Epithelial cell of esophagus (primary cell): ENCODE measurements at regions not wholly inside any gene's neighbourhood (a gene's known extent, or its start where the extent isn't known, plus 50 kb on each side); places are given as distances from the start of the nearest gene placed in this dataset.

Source experiments
- DNase-seq: peaks from one replicate; pipeline ENCODE4 v3.0.0; 2010; ENCODE audit warnings: low read depth
- H3K4me3 ChIP-seq: 2 replicates; pipeline ENCODE4 v1.5.1; 2011; ENCODE audit warnings: mild to moderate bottlenecking, low read length, control low read depth
- TF ChIP-seq, protein P1 (sequence below): IDR thresholded peaks from 2 replicates; pipeline ENCODE4 v1.5.1; 2011; ENCODE audit warnings: low read depth, mild to moderate bottlenecking, low read length, control low read depth, inconsistent platforms; ENCODE audit not compliant: insufficient read depth; ENCODE audit errors: missing control alignments

DNA sequence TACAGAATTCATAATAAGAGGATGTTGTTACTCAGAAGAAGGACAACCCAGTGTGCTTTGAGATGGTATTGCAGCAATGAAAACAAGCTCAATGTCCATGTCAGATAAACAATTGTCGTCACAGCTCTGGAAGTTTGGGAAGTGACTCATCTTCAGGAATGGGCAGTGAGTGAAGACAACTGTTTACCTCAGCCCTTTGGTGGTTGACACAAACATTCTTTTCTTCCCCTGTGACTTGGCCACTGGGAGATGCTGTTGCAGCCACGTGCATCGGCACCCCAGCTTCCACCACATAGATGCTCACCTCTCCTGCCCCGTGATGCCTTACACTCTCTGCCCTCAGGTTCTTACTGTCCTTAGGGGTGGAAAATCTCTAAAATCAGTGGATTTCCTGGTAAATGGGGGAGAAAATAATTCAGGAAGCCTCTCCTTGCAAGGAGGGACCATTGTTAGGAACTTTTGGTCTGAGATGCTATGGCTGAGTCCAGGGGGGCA, 114.1 kb upstream of the GALNT15 start:
- TF ChIP-seq, protein P1, sequence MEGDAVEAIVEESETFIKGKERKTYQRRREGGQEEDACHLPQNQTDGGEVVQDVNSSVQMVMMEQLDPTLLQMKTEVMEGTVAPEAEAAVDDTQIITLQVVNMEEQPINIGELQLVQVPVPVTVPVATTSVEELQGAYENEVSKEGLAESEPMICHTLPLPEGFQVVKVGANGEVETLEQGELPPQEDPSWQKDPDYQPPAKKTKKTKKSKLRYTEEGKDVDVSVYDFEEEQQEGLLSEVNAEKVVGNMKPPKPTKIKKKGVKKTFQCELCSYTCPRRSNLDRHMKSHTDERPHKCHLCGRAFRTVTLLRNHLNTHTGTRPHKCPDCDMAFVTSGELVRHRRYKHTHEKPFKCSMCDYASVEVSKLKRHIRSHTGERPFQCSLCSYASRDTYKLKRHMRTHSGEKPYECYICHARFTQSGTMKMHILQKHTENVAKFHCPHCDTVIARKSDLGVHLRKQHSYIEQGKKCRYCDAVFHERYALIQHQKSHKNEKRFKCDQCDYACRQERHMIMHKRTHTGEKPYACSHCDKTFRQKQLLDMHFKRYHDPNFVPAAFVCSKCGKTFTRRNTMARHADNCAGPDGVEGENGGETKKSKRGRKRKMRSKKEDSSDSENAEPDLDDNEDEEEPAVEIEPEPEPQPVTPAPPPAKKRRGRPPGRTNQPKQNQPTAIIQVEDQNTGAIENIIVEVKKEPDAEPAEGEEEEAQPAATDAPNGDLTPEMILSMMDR, result peak; percentile 33
- no peak overlapping the region for H3K4me3 ChIP-seq
- DNase-seq, result peak; percentile 96

- no peak overlapping the region for H3K4me3 ChIP-seq
- DNase-seq, result peak; percentile 58
- TF ChIP-seq, protein P1, result no peak
Observed at GRCh38 chr3:16060945-16061344, 113.5 kb upstream of the GALNT15 start.

DNA sequence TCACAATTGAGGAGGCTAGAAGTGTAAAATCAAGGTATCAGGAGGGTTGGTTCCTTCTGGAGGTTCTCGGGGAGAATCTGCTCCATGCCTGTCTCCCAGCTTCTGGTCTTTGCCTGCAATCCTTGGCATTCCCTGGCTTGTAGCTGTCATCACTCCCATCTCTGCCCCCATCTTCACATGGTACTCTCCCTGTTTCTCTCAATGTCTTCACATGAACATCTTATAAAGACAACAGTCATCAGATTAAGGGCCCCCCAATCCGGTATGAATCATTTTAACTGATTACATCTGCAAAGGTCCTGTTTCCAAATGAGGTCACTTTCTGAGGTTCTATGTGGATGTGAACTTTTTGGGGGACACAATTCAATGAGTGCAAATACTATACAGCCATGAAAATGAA, 113.0 kb upstream of the GALNT15 start:
- DNase-seq, result no peak
- H3K4me3 ChIP-seq, result no peak overlapping the region
- TF ChIP-seq, protein P1, result no peak

- H3K4me3 ChIP-seq, result no peak overlapping the region
- TF ChIP-seq, protein P1, result no peak
- DNase-seq, result no peak
Observed at GRCh38 chr3:16063603-16064002, 110.9 kb upstream of the GALNT15 start.

DNA sequence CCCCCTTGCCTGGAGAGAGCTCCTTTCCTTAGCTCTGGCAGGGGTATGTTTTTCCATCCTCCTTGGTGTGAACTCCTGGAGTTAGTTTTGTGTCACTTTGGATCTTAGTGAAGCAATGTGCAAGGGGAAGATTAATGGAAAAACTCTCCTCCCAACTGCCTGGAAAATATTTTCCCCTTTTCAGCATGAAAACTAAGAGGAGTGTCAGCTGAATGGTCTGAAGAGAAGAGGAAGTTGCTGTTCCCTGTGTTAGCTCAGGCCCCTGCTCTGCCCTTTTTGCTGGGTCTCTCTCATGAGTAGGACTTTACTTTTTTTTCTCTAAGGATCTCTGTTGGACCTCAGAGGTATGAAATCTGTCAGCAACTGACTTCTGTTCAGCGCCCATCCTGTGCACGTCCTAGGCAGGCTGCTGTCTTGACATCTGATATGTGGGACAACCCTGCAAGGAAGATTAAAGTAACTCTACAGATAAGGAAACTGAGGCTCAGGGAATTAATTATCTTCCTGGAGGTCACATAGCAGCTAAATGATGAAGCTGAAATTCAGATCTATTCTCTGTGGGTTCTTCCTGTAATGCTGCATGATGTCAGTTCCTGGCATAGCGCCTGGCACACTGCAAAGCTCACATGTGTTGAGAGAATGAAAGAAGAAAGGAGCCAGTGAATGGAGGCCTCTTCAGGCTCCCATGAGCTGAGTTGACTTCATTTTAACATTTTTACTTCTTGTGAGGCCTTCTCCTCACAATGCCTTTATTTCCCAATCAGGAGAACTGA, 109.7 kb upstream of the GALNT15 start:
- no peak overlapping the region for H3K4me3 ChIP-seq
- DNase-seq, result peak; percentile 77
- TF ChIP-seq, protein P1, result no peak

GRCh38 chr3:16066545-16066944, 107.9 kb upstream of the GALNT15 start:
- no peak for DNase-seq
- H3K4me3 ChIP-seq, result no peak overlapping the region

More at GRCh38 chr3:16066545-16066944, 107.9 kb upstream of the GALNT15 start:
- TF ChIP-seq, protein P1, result no peak
